ENCODE measurements at regions not wholly inside any gene's neighbourhood (a gene's known extent, or its start where the extent isn't known, plus 50 kb on each side); places are given as distances from the start of the nearest gene placed in this dataset.

GRCh38 chr2:171625006-171625405 is 62.3 kb upstream of the DYNC1I2 start:
- ChIA-PET CTCF (interaction anchor here (0.7 kb wide), 1 partner anchor 104 kb away, joined by 5 read pairs; no protein-coding TSS in a partner anchor), POLR2A (interaction anchor here (0.7 kb wide), 1 partner anchor 24 kb away, joined by 3 read pairs; no protein-coding TSS in a partner anchor)
- Mint-ChIP-seq H3K4me3 (ENCODE audit: unreplicated experiment) (no peak overlapping the region), H3K4me1 (ENCODE audit: insufficient read depth, unreplicated experiment) (no peaks in the 10 kb centered on the region), H3K27ac (ENCODE audit: low read depth, unreplicated experiment) (no peak overlapping the region), H3K36me3 (ENCODE audit: insufficient read depth, unreplicated experiment) (no peaks in the 10 kb centered on the region), H3K27me3 (ENCODE audit: insufficient read depth, unreplicated experiment) (no peaks in the 10 kb centered on the region), H3K9me3 (ENCODE audit: unreplicated experiment) (peaks cover under 1% of the 10 kb centered on the region)
- DNase-seq (ENCODE audit: unreplicated experiment): no peak
- TF ChIP-seq CTCF (IDR thresholded peaks at IDR 0.05; ENCODE audit: unreplicated experiment): no peak
- BruUV-seq (replicated peaks): no TSS peak
- intact Hi-C loops (cut with micrococcal nuclease): no loop called here

- H3K4me1 Mint-ChIP-seq (ENCODE audit: insufficient read depth, unreplicated experiment): no peaks in the 10 kb centered on the region
- DNase-seq (ENCODE audit: unreplicated experiment): no peak
- no peaks in the 10 kb centered on the region for H3K36me3 Mint-ChIP-seq (ENCODE audit: insufficient read depth, unreplicated experiment)
- ChIA-PET CTCF (interaction anchor here (1.2 kb wide), 1 partner anchor 27 kb away, joined by 4 read pairs; no protein-coding TSS in a partner anchor), POLR2A (interaction anchor here (0.6 kb wide), 1 partner anchor 28 kb away, joined by 3 read pairs; no protein-coding TSS in a partner anchor)
- no peak overlapping the region for H3K27ac Mint-ChIP-seq (ENCODE audit: low read depth, unreplicated experiment)
- intact Hi-C loops (cut with micrococcal nuclease): no loop called here
- BruUV-seq (replicated peaks): no TSS peak
- no peak overlapping the region for H3K4me3 Mint-ChIP-seq (ENCODE audit: unreplicated experiment)
- no peaks in the 10 kb centered on the region for H3K27me3 Mint-ChIP-seq (ENCODE audit: insufficient read depth, unreplicated experiment)
- TF ChIP-seq CTCF (IDR thresholded peaks at IDR 0.05; ENCODE audit: unreplicated experiment): no peak
- peaks cover 18% of the 10 kb centered on the region for H3K9me3 Mint-ChIP-seq (ENCODE audit: unreplicated experiment)
These were observed 60.3 kb upstream of the DYNC1I2 start for GRCh38 chr2:171626949-171627348.

- no peaks in the 10 kb centered on the region for H3K4me1 Mint-ChIP-seq (ENCODE audit: insufficient read depth, unreplicated experiment)
- CTCF ChIA-PET: interaction anchor here (1.2 kb wide), 1 partner anchor 27 kb away, joined by 4 read pairs; no protein-coding TSS in a partner anchor
- no peak for TF ChIP-seq CTCF (IDR thresholded peaks at IDR 0.05; ENCODE audit: unreplicated experiment)
- no peaks in the 10 kb centered on the region for H3K27me3 Mint-ChIP-seq (ENCODE audit: insufficient read depth, unreplicated experiment)
- H3K9me3 Mint-ChIP-seq (ENCODE audit: unreplicated experiment): peaks cover 22% of the 10 kb centered on the region
- no peaks in the 10 kb centered on the region for H3K36me3 Mint-ChIP-seq (ENCODE audit: insufficient read depth, unreplicated experiment)
- no TSS peak for BruUV-seq (replicated peaks)
- H3K4me3 Mint-ChIP-seq (ENCODE audit: unreplicated experiment): no peak overlapping the region
- no peak overlapping the region for H3K27ac Mint-ChIP-seq (ENCODE audit: low read depth, unreplicated experiment)
- DNase-seq (ENCODE audit: unreplicated experiment): no peak
- POLR2A ChIA-PET: no interaction called here
- intact Hi-C loops (cut with micrococcal nuclease): no loop called here
These were observed 59.9 kb upstream of the DYNC1I2 start for GRCh38 chr2:171627412-171627811.

GRCh38 chr2:171629113-171629512 is 58.2 kb upstream of the DYNC1I2 start:
- no peak for TF ChIP-seq CTCF (IDR thresholded peaks at IDR 0.05; ENCODE audit: unreplicated experiment)
- Mint-ChIP-seq H3K27ac (ENCODE audit: low read depth, unreplicated experiment) (no peak overlapping the region), H3K9me3 (ENCODE audit: unreplicated experiment) (peaks cover 27% of the 10 kb centered on the region), H3K4me1 (ENCODE audit: insufficient read depth, unreplicated experiment) (no peaks in the 10 kb centered on the region), H3K4me3 (ENCODE audit: unreplicated experiment) (no peak overlapping the region), H3K36me3 (ENCODE audit: insufficient read depth, unreplicated experiment) (no peaks in the 10 kb centered on the region), H3K27me3 (ENCODE audit: insufficient read depth, unreplicated experiment) (no peaks in the 10 kb centered on the region)
- ChIA-PET CTCF (no interaction called here), POLR2A (no interaction called here)
- intact Hi-C loops (cut with micrococcal nuclease): no loop called here
- BruUV-seq (replicated peaks): no TSS peak
- DNase-seq (ENCODE audit: unreplicated experiment): no peak
